VCaP (cell line): ENCODE measurements at regions not wholly inside any gene's neighbourhood (a gene's known extent, or its start where the extent isn't known, plus 50 kb on each side); places are given as distances from the start of the nearest gene placed in this dataset.

Experiments used
- H3K27ac ChIP-seq: fragments of 450-650 bp; 2 replicates; pipeline ENCODE4 v1.5.1; 2017
- TF ChIP-seq, protein P1 (sequence below): fragments of 450-650 bp; conservative IDR thresholded peaks from 2 replicates; pipeline ENCODE4 v1.5.1; 2017; ENCODE audit warnings: mild to moderate bottlenecking, moderate library complexity

DNA sequence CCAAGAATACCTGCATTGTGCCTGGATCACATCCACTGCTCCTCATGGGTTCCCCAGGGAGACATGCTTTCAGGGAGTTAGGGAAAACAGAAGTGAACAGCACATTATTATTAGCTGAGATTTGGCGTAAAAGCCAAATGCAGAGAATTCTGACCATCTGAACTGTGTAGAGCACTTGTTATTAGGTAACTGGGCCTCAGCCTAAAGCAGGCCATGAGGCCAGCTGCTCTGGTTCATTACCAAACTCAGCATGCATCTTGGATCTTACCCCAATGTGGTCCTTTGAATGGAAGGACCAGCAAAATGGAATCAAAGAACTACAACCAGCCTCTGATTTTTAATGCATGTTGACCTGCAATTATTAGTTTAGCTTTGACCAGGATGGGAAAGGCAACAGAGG is 322.3 kb downstream of the KCNS3 start:
- TF ChIP-seq, protein P1, sequence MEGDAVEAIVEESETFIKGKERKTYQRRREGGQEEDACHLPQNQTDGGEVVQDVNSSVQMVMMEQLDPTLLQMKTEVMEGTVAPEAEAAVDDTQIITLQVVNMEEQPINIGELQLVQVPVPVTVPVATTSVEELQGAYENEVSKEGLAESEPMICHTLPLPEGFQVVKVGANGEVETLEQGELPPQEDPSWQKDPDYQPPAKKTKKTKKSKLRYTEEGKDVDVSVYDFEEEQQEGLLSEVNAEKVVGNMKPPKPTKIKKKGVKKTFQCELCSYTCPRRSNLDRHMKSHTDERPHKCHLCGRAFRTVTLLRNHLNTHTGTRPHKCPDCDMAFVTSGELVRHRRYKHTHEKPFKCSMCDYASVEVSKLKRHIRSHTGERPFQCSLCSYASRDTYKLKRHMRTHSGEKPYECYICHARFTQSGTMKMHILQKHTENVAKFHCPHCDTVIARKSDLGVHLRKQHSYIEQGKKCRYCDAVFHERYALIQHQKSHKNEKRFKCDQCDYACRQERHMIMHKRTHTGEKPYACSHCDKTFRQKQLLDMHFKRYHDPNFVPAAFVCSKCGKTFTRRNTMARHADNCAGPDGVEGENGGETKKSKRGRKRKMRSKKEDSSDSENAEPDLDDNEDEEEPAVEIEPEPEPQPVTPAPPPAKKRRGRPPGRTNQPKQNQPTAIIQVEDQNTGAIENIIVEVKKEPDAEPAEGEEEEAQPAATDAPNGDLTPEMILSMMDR: no peak
- no peak overlapping the region for H3K27ac ChIP-seq

DNA sequence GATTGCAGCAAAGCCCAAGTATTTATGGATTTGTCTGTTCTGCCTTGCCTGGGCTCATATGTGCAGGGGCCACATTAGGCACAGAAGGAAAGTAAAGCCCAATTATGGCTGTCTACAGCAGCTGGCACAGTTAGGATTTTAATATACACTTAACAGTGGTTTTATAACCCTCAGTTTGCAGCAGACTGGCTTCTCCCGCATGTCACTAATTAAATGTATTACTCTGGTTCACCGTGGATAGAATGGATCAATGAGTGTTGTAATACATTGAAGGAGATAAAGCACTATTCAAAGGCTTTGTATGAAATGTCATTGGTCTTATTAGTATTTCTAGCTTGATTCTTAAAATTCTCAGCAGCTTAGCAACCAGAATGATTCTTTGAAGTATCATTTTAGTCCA is 320.2 kb downstream of the KCNS3 start:
- peak overlapping the region; percentile 53 for H3K27ac ChIP-seq
- TF ChIP-seq, protein P1: no peak

GRCh38 chr2:18194161-18194560 is 315.7 kb downstream of the KCNS3 start:
- no peak overlapping the region for H3K27ac ChIP-seq
- TF ChIP-seq, protein P1: no peak

- H3K27ac ChIP-seq: peak overlapping the region; percentile 1; the same call in 1 of the 2 replicates
- TF ChIP-seq, protein P1: no peak
Observed at GRCh38 chr2:18186816-18187613, 308.5 kb downstream of the KCNS3 start.

DNA sequence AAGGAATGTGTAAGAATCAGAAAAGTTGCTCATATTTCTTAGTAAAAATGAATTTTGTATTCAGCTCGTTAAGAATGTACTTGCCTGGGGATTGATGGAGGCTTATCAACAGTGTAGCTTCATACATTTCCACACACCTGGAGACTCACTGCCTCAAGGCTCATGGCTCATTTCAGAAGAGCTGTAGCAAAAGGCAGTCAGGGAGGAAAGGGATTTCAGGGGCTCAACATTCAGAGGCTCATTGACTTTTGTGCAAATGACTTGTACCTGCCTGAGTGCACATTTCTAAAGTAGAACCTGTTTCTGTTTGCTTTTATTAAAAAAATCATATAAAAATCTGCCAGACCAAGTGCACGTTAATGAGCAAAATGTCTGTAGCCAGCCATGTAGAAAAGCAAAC is 304.4 kb downstream of the KCNS3 start:
- TF ChIP-seq, protein P1: no peak

DNA sequence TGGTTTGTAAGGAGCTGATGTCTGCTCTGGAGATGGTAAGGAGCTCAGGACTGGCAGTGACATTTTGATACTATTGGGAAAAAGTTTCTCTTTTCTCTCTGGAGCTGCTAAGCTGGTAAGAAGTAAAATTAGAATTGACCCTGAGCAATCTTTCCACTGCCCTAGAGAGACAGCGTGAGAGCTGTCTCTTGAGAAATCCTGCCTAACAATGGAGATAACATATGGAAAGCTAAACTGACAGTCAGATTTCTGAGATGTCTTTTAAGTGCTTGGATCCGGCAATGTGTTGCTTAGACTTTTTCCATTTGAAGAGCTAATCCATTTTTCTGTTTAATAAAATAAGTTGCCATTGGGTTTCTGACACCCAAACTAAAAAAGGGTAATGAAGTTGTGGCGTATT is 302.4 kb downstream of the KCNS3 start:
- peak overlapping the region; percentile 98 for H3K27ac ChIP-seq
- TF ChIP-seq, protein P1: no peak

More for the DNA sequence above, 304.4 kb downstream of the KCNS3 start:
- H3K27ac ChIP-seq: peak overlapping the region; percentile 98

DNA sequence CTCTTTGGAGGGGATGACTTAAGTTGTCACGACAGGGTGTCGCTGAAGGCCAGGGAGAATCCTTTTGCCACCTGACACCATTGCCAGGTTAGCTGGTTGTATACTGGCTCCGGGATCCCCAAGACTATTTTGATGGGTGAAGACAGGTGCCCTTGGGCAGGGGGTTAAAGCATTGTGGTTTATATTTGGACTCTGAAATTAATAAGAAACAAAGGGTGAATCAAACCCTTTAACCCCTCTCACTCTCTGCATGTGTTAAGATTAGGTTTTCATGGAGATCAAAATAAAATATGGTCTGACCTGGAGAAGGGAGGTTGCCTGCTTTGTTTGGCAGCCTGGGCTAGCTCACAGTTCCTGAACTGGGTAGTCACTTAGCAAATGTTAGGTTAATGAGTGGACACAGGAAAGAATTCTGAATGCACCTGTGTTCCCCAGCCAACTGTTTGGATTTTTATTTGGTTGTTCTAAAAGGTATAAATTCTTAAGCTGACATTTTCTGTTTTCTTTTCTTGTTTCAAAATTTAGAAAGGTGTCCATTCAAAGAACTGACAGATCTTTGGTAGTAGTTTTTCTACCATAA is 301.7 kb downstream of the KCNS3 start:
- peak overlapping the region; percentile 98 for H3K27ac ChIP-seq
- TF ChIP-seq, protein P1: no peak
